NT2/D1 (cell line): ENCODE measurements at regions not wholly inside any gene's neighbourhood (a gene's known extent, or its start where the extent isn't known, plus 50 kb on each side); places are given as distances from the start of the nearest gene placed in this dataset.

Source experiments
- YY1 ChIP-seq: IDR thresholded peaks from 2 replicates; pipeline ENCODE4 v1.6.1; 2011; ENCODE audit not compliant: insufficient read length, insufficient read depth
- ZNF274 ChIP-seq: IDR thresholded peaks from 2 replicates; pipeline ENCODE4 v1.6.1; 2011; ENCODE audit warnings: mild to moderate bottlenecking, low read depth, low read length

- TF ChIP-seq YY1, result no peak
- no peak for TF ChIP-seq ZNF274
Measured at GRCh38 chr5:174834081-174834480, 109.7 kb downstream of the MSX2 start.
